Kidney tubule cell (primary cell): ENCODE measurements at regions not wholly inside any gene's neighbourhood (a gene's known extent, or its start where the extent isn't known, plus 50 kb on each side); places are given as distances from the start of the nearest gene placed in this dataset.
"Not testable (repeated sequence)": the region's sequence is repeated elsewhere in the genome, so short reads cannot be mapped to it uniquely, and the experiment has no call there.

ENCODE experiments used
- DNase-seq: peaks from one replicate; pipeline ENCODE4 v3.0.0-alpha.2; 2018; ENCODE audit warnings: low spot score

- DNase-seq: no peak
These were observed 163.7 kb downstream of the ESM1 start for GRCh38 chr5:54821445-54822323.

DNA sequence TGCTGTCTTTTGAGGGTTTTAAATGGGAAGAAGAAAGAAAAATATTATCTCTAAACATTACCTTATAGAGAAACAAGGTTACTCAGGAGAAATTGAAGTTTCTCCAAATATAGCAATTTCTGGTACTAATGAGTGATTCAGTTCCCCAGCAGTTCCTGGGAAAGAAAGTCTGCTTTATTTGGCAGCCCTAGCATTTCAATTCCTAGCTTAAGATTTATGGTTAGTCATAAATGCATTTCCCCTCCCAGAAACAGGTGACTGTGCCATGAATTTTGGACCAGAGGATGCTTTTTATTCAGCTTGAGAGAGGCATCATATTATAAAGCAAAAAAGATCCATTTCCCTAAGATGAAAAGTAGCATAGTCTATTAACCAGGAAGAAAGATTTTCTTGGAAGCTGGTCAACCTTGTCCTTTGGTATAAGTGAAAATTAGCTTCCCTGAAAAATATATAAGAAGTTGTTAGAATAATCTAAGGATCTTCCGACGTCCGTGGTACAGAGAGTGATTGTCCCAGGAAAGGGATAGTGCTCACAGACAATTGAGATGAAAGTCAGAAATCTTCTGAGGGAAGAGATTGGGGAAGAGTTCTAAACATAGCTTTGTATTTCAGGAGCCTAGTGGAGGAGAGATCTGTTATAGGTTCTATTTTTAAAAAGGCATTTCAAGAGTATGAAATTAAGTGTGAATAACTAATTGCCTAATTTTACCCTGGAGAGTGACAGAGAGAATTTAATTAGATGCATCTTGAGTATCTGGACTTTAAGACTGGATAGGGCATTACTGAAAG lies 164.9 kb downstream of the ESM1 start:
- no peak for DNase-seq

- peak; percentile 98 for DNase-seq
These were observed 178.0 kb downstream of the ESM1 start for GRCh38 chr5:54807421-54807820.

DNA sequence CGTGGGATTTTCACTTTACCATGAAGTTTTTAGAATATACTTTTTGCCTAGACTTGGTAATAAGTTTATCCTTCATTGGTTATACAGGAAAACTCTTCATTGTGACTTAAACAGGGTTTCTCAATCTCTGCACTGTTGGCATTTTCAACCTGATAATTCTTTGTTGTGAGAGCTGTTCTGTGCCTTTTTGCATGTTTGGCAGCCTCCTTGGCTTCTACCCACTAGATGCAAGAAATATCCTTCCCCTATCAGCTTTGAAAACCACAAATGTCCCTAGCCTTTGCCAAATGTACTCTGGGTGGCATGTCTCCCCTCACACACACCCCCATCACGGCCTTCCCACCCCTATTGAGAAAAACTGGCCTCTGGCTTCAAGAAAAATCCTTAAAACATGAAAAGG lies 180.9 kb downstream of the ESM1 start:
- no peak for DNase-seq

GRCh38 chr5:54804086-54804485 lies 181.3 kb downstream of the ESM1 start:
- no peak for DNase-seq

DNA sequence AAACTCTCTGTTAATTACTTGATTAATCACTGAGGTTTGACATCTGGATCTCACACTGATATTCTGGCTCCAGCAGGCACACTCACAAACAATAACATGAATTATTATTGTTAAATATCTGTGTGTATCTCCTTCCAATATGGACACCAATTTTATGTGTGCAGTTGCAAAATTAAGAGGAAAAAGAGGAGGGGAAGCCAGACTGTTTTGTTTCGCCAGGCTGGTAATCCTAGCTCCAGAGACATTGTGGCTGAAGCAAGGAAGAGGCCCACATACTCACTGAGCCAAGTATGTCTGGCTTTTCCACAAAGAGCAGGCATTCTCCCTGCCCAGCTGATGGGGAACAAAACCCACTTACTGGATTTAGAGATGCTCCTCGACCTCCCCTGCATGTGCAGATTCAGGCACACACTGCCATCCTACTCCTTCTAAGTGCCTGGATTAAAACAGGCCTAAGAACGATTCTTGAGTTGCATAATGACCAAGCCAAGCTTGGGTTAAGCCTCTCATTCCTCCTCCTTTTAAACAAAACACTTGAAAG lies 181.9 kb downstream of the ESM1 start:
- DNase-seq: no peak

GRCh38 chr5:54799645-54800044 lies 185.7 kb downstream of the ESM1 start:
- no peak for DNase-seq

- no peak for DNase-seq
These were observed 189.6 kb downstream of the ESM1 start for GRCh38 chr5:54795777-54796176.

GRCh38 chr5:54795284-54795683 lies 190.1 kb downstream of the ESM1 start:
- DNase-seq: no peak

DNA sequence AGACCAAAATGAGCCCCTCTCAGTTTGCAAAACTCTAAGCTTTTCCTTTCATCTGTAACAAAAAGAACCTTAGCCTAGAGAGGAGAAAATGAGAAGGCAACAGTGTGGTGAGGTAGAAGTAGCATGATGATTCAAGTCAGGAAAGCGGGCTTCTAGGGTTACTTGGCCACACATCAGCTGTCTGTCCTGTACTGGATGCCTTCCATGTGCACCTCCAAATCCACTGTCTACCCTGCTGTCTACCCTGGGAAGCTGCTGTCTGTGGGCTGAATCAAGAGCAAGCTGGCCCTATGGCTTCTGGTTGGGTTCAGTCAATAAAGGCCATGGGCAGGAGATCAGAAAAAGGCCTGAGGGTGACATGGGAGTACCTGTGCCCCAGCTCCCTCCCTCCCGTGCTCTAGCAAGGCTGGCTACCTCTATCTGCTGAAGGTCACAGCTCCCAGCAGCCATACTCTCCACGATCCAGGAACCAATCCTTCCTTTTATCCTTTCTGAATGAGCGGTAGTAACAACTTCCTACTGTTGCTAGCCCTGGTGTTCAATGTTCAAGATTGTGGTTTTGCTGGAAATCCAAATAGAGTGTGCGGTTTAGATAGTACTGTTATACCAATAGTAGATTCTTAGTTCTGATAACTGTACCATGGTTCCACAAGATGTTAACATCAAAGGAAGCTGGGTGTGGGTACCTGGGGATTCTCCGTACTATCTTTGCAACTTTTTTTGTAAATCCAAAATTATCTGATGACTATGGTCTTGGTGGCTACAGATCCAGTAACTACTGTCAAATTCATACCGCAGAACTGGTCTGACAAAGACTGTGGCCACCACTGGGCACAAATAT lies 191.0 kb downstream of the ESM1 start:
- no peak for DNase-seq

GRCh38 chr5:54793468-54794134 lies 191.8 kb downstream of the ESM1 start:
- DNase-seq: no peak

DNA sequence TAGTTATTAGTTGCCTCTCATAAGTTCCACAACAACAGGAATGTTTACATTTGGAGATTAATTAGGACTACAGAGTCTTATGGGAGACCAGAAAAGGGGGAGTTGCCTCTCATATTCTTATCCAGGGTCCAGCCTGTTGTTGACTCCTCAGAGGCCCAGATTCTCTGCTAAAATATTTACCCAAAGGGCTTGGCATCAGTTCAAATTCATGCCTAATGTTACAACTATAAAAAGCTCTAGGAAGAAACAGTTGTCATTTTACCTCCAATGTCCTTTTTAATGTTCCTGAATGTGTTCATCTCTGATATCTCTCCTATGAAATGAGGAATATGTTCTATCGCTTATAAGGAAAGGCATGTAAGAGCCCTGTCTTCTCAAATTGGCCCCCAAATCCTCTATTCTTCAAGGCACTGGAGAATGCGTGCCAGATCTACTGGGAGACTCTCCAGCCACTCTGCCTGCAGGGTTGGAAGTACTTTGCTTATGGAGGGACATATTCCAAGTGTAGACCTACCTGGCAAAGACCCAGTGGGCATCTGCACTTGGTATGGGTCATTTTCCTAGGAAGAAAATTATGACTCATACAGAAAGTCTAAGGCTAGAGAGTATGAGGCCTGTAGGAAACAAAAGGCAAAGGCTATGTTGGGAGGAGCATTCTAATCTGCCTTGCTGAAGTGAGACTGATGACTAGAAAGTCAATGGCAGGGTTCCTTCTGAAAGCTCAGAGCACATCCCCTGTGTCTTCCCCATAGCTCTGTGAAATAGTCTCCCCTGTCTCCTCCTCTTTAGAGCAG lies 192.6 kb downstream of the ESM1 start:
- DNase-seq: peak; percentile 19

- not testable (repeated sequence) for DNase-seq
These were observed 197.5 kb downstream of the ESM1 start for GRCh38 chr5:54787910-54788309.

GRCh38 chr5:54785729-54786591 lies 199.4 kb downstream of the ESM1 start:
- DNase-seq: peak; percentile 10

DNA sequence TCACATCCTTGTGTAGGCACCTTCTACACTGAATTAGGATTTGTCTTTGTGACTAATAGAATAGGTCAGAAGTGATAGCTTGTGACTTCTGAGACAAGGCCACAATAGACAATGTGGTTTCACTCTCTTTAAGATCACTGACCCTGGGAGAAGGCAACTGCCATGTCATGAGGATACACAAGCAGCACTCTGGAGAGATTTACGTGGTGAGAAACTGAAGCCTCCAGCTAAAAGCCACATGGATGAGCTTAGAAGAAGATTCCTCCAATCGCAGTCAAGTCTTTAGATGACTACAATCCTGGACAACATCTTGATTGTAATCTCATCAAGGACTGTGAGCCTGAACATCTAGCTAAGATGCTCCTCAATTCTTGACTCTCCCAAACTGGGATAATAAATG lies 206.6 kb downstream of the ESM1 start:
- no peak for DNase-seq

GRCh38 chr5:54775645-54776044 lies 209.7 kb downstream of the ESM1 start:
- DNase-seq: no peak

DNA sequence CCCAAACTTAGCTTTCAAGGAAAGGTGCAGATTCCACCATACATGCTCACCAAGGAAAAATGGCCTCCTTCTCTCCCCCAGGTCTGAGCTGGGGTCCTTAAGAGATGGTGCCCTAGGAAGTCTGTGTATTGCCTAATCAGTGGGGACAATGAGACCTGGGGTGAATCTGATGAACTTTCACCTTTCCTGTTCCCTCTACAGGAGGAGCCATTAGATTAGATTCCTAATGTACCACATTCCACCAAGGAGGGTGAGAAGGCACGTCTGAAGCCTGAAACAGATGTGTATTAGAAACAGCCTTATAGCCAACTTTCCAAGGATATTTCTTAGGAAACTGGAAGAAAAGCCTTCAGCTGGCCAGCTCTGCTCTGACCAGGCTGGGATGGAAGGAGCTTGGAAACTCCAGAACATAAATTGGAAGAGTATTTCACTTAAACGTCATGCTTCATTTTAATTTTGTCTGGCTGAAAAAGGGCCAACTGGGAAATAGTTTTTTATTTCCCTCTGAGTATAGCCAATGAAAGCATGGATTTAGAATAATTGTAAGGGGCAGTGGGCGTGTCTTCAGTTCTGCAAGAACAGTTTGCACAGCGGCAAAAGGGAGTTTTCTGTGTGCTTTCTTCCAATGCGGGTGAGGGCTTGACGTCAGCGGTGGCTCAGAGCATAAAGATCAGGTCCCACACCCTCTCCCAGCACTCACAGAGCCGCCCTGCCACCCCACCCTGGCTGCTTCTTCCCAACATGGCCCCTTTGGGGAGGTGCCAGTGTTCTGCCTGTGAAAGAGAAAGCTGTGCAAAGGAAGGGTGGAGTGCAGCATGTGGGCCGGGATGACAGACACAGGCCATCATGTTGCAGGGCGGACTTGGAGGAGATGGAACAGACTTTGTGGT lies 210.9 kb downstream of the ESM1 start:
- no peak for DNase-seq

DNA sequence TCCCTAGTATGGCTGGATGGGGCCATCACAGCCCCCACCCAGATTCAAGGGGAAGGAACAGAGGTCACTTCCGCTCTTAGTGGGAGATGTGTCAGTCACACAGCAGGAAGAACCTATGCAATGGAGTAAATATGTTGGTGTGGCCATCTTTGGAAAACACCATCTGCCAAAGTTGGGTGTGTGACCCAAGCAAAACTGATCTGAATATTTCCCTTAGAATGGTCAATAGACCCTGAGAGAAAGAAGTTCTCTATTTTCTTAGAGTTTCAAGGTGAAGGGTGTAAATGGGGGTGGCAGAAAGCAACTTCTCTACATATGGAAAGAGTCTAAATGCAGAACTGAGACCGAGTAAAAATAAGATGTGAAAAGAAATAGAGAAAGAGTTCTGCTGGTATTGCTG lies 212.7 kb downstream of the ESM1 start:
- no peak for DNase-seq

DNA sequence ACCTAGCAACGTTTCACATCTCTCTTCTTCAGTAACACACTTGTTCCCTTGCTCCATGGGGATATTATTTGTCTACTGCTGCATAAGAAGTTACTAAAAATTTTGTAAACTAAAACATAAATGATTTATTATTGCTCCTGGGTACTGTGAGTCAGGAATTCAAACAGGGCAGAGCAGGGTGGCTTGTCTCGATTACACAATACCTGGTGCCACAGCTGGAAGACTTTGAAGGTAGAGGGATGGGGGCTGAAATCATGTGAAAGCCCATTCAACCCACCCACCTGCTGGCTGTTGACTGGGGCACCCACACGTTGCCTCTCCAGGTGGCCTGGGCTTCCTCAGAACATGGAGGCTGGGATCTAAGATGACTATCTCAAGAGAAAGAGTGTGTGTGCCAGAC lies 213.2 kb downstream of the ESM1 start:
- DNase-seq: no peak
